ENCODE measurements at regions not wholly inside any gene's neighbourhood (a gene's known extent, or its start where the extent isn't known, plus 50 kb on each side); places are given as distances from the start of the nearest gene placed in this dataset.

GRCh38 chr12:40511341-40511740 lies 180.9 kb upstream of the CNTN1 start:
- Histone ChIP-seq H3K27me3 (peaks cover 14% of the 10 kb centered on the region), H3K9me3 (no peaks in the 10 kb centered on the region), H3K4me1 (ENCODE audit: control insufficient read depth in 1 of 2, insufficient read depth in 1 of 2, low read depth in 1 of 2, low read length in 1 of 2) (peaks cover 20 to 27% of the 10 kb centered on the region in 2 experiments), H3K36me3 (no peaks in the 10 kb centered on the region), H3K27ac (no peak overlapping the region), H3K4me3 (ENCODE audit: low read depth in 1 of 2, low read length in 1 of 2) (no peak overlapping the region)
- TF ChIP-seq CTCF (IDR thresholded peaks at IDR 0.05), result no peak

GRCh38 chr12:40515041-40515816 lies 177.0 kb upstream of the CNTN1 start:
- Histone ChIP-seq H3K27ac (no peak overlapping the region), H3K9me3 (no peaks in the 10 kb centered on the region), H3K4me1 (ENCODE audit: control insufficient read depth in 1 of 2, insufficient read depth in 1 of 2, low read depth in 1 of 2, low read length in 1 of 2) (peaks cover 25 to 36% of the 10 kb centered on the region in 2 experiments), H3K27me3 (peaks cover 30% of the 10 kb centered on the region), H3K4me3 (ENCODE audit: low read depth in 1 of 2, low read length in 1 of 2) (no peak overlapping the region), H3K36me3 (no peaks in the 10 kb centered on the region)
- no peak for TF ChIP-seq CTCF (IDR thresholded peaks at IDR 0.05)

GRCh38 chr12:40522837-40523236 lies 169.4 kb upstream of the CNTN1 start:
- Histone ChIP-seq H3K9me3 (no peaks in the 10 kb centered on the region), H3K27me3 (peaks cover 11% of the 10 kb centered on the region), H3K27ac (no peak overlapping the region), H3K4me3 (ENCODE audit: low read depth in 1 of 2, low read length in 1 of 2) (no peak overlapping the region), H3K36me3 (no peaks in the 10 kb centered on the region), H3K4me1 (ENCODE audit: control insufficient read depth in 1 of 2, insufficient read depth in 1 of 2, low read depth in 1 of 2, low read length in 1 of 2) (peaks cover 0 to 16% of the 10 kb centered on the region in 2 experiments)
- TF ChIP-seq CTCF (IDR thresholded peaks at IDR 0.05), result no peak

- no peaks in the 10 kb centered on the region for H3K36me3 ChIP-seq
- no peak overlapping the region for H3K4me3 ChIP-seq (ENCODE audit: low read depth in 1 of 2, low read length in 1 of 2)
- no peaks in the 10 kb centered on the region for H3K27me3 ChIP-seq
- H3K4me1 ChIP-seq (ENCODE audit: control insufficient read depth in 1 of 2, insufficient read depth in 1 of 2, low read depth in 1 of 2, low read length in 1 of 2), result peaks cover 0 to 7% of the 10 kb centered on the region in 2 experiments
- H3K9me3 ChIP-seq, result no peaks in the 10 kb centered on the region
- H3K27ac ChIP-seq, result no peak overlapping the region
- TF ChIP-seq CTCF (IDR thresholded peaks at IDR 0.05), result no peak
These were observed 167.2 kb upstream of the CNTN1 start for GRCh38 chr12:40525054-40525453.

- no peaks in the 10 kb centered on the region for H3K4me1 ChIP-seq (ENCODE audit: control insufficient read depth in 1 of 2, insufficient read depth in 1 of 2, low read depth in 1 of 2, low read length in 1 of 2)
- no peaks in the 10 kb centered on the region for H3K27me3 ChIP-seq
- H3K27ac ChIP-seq, result no peak overlapping the region
- TF ChIP-seq CTCF (IDR thresholded peaks at IDR 0.05), result no peak
- no peaks in the 10 kb centered on the region for H3K36me3 ChIP-seq
- H3K4me3 ChIP-seq (ENCODE audit: low read depth in 1 of 2, low read length in 1 of 2), result no peak overlapping the region
- H3K9me3 ChIP-seq, result no peaks in the 10 kb centered on the region
These were observed 157.4 kb upstream of the CNTN1 start for GRCh38 chr12:40534828-40535227.
